ENCODE measurements at regions not wholly inside any gene's neighbourhood (a gene's known extent, or its start where the extent isn't known, plus 50 kb on each side); places are given as distances from the start of the nearest gene placed in this dataset.

GRCh38 chr1:208934933-208935332 lies 648.6 kb upstream of the CAMK1G start:
- Histone ChIP-seq H3K36me3 (ENCODE audit: control insufficient read depth in 2 of 2, insufficient read depth in 1 of 2, low read length in 2 of 2) (no peaks in the 10 kb centered on the region), H3K9me3 (ENCODE audit: control insufficient read depth, insufficient read depth, low read depth, low read length) (no peaks in the 10 kb centered on the region), H3K27ac (ENCODE audit: extremely low read depth, low read depth, low read length) (no peak overlapping the region), H3K4me1 (ENCODE audit: control insufficient read depth, insufficient read depth, low read length) (no peaks in the 10 kb centered on the region; the same call in 1 of the 2 replicates), H3K4me3 (ENCODE audit: low read depth, low read length) (no peak overlapping the region)
- ChIA-PET POLR2A (no interaction called here), CTCF (no interaction called here)
- TF ChIP-seq YY1 (tag by site-specific recombination; IDR thresholded peaks at IDR 0.05) (no peak), TSHZ1 (tag by site-specific recombination; IDR thresholded peaks at IDR 0.05; ENCODE audit: borderline replicate concordance) (no peak), ZBTB20 (tag by site-specific recombination; IDR thresholded peaks at IDR 0.05) (no peak), ZNF530 (tag by site-specific recombination; IDR thresholded peaks at IDR 0.05; ENCODE audit: low read depth) (no peak), ZNF175 (tag by site-specific recombination; IDR thresholded peaks at IDR 0.05) (no peak), ZNF274 (IDR thresholded peaks at IDR 0.05; ENCODE audit: low read length) (no peak), ZNF274 (tag by site-specific recombination; IDR thresholded peaks at IDR 0.05; ENCODE audit: borderline replicate concordance) (no peak), MZF1 (tag by site-specific recombination; IDR thresholded peaks at IDR 0.05; ENCODE audit: borderline replicate concordance) (no peak)

- no peaks in the 10 kb centered on the region; the same call in 1 of the 2 replicates for H3K4me1 ChIP-seq (ENCODE audit: control insufficient read depth, insufficient read depth, low read length)
- POLR2A ChIA-PET: no interaction called here
- no peaks in the 10 kb centered on the region for H3K36me3 ChIP-seq (ENCODE audit: control insufficient read depth in 2 of 2, insufficient read depth in 1 of 2, low read length in 2 of 2)
- TF ChIP-seq ZNF529 (tag by site-specific recombination; IDR thresholded peaks at IDR 0.05; ENCODE audit: insufficient replicate concordance) (no peak), ZIC2 (tag by site-specific recombination; IDR thresholded peaks at IDR 0.05) (no peak), ZNF37A (tag by site-specific recombination; IDR thresholded peaks at IDR 0.05) (no peak), SETDB1 (IDR thresholded peaks at IDR 0.05; ENCODE audit: insufficient read length, low read length) (no peak), ZNF654 (tag by site-specific recombination; IDR thresholded peaks at IDR 0.05; ENCODE audit: low read depth) (no peak), ZBTB26 (tag by site-specific recombination; optimal IDR thresholded peaks at IDR 0.05) (no peak), ZNF623 (tag by site-specific recombination; IDR thresholded peaks at IDR 0.05) (no peak)
- H3K9me3 ChIP-seq (ENCODE audit: control insufficient read depth, insufficient read depth, low read depth, low read length): no peaks in the 10 kb centered on the region
- CTCF ChIA-PET: interaction anchor here (0.7 kb wide), 1 partner anchor 61 kb away, joined by 5 read pairs; no protein-coding TSS in a partner anchor
- H3K4me3 ChIP-seq (ENCODE audit: low read depth, low read length): no peak overlapping the region
- H3K27ac ChIP-seq (ENCODE audit: extremely low read depth, low read depth, low read length): no peak overlapping the region
These were observed 647.9 kb upstream of the CAMK1G start for GRCh38 chr1:208935517-208936187.

GRCh38 chr1:208939537-208940085 lies 643.9 kb upstream of the CAMK1G start:
- CTCF ChIA-PET: interaction anchor here (0.6 to 0.7 kb wide), 3 partner anchors 48 to 1522 kb away, joined by 3 to 4 read pairs (median 3); no protein-coding TSS in a partner anchor
- Histone ChIP-seq H3K4me3 (ENCODE audit: low read depth, low read length) (no peak overlapping the region), H3K9me3 (ENCODE audit: control insufficient read depth, insufficient read depth, low read depth, low read length) (no peaks in the 10 kb centered on the region)

More at GRCh38 chr1:208939537-208940085, 643.9 kb upstream of the CAMK1G start:
- no peak for TF ChIP-seq TRIM28 (IDR thresholded peaks at IDR 0.05; ENCODE audit: borderline replicate concordance, low read length)
- TF ChIP-seq ZNF132 (tag by site-specific recombination; IDR thresholded peaks at IDR 0.05; ENCODE audit: borderline replicate concordance): no peak
- TF ChIP-seq HIC1 (tag by site-specific recombination; IDR thresholded peaks at IDR 0.05): no peak
- TF ChIP-seq ZNF140 (tag by site-specific recombination; IDR thresholded peaks at IDR 0.05): no peak
- TF ChIP-seq MZF1 (tag by site-specific recombination; IDR thresholded peaks at IDR 0.05; ENCODE audit: borderline replicate concordance): no peak
- no peak for TF ChIP-seq ZBTB20 (tag by site-specific recombination; IDR thresholded peaks at IDR 0.05)
- Histone ChIP-seq H3K27ac (ENCODE audit: extremely low read depth, low read depth, low read length) (no peak overlapping the region), H3K36me3 (ENCODE audit: control insufficient read depth in 2 of 2, insufficient read depth in 1 of 2, low read length in 2 of 2) (no peaks in the 10 kb centered on the region), H3K4me1 (ENCODE audit: control insufficient read depth, insufficient read depth, low read length) (no peaks in the 10 kb centered on the region; the same call in 1 of the 2 replicates)
- POLR2A ChIA-PET: interaction anchor here (0.6 kb wide), 1 partner anchor 101 kb away, joined by 3 read pairs; no protein-coding TSS in a partner anchor
